A172 (cell line): ENCODE measurements at regions not wholly inside any gene's neighbourhood (a gene's known extent, or its start where the extent isn't known, plus 50 kb on each side); places are given as distances from the start of the nearest gene placed in this dataset.
A peak's percentile ranks its signal among the peaks of the same experiment; 100 is the strongest.

Experiments
- DNase-seq: peaks from one replicate; pipeline ENCODE4 v3.0.0-alpha.2; 2015; ENCODE audit warnings: low spot score

- DNase-seq, result no peak
These were observed 83.2 kb downstream of the CEBPB start for GRCh38 chr20:50273601-50274491.

- DNase-seq, result no peak
These were observed 84.2 kb downstream of the CEBPB start for GRCh38 chr20:50274570-50275430.

GRCh38 chr20:50276119-50277063 lies 85.8 kb downstream of the CEBPB start:
- DNase-seq, result no peak

GRCh38 chr20:50277064-50277415 lies 86.4 kb downstream of the CEBPB start:
- no peak for DNase-seq

GRCh38 chr20:50277460-50278376 lies 87.1 kb downstream of the CEBPB start:
- no peak for DNase-seq

GRCh38 chr20:50278377-50278683 lies 87.7 kb downstream of the CEBPB start:
- no peak for DNase-seq

- DNase-seq, result peak; percentile 72
These were observed 88.3 kb downstream of the CEBPB start for GRCh38 chr20:50278684-50279531.

GRCh38 chr20:50279988-50280850 lies 89.6 kb downstream of the CEBPB start:
- no peak for DNase-seq

- no peak for DNase-seq
These were observed 90.4 kb downstream of the CEBPB start for GRCh38 chr20:50280851-50281655.

- no peak for DNase-seq
These were observed 91.4 kb downstream of the CEBPB start for GRCh38 chr20:50281831-50282591.

- DNase-seq, result no peak
These were observed 92.1 kb downstream of the CEBPB start for GRCh38 chr20:50282592-50283241.

GRCh38 chr20:50283370-50283769 lies 92.7 kb downstream of the CEBPB start:
- no peak for DNase-seq

GRCh38 chr20:50283922-50284810 lies 93.5 kb downstream of the CEBPB start:
- peak; percentile 83 for DNase-seq

- DNase-seq, result no peak
These were observed 94.3 kb downstream of the CEBPB start for GRCh38 chr20:50284811-50285375.
